Activated B cell treated with CpG ODN at 0.5 μM for 24 hours (primary cell): ENCODE measurements at regions not wholly inside any gene's neighbourhood (a gene's known extent, or its start where the extent isn't known, plus 50 kb on each side); places are given as distances from the start of the nearest gene placed in this dataset.
"Not testable (repeated sequence)": the region's sequence is repeated elsewhere in the genome, so short reads cannot be mapped to it uniquely, and the experiment has no call there.

Source experiments
- ATAC-seq: fragments of 200-7000 bp; cut with Tn5 transposase; one replicate; pipeline ENCODE4 v1.10.0; 2021; ENCODE audit warnings: low read depth, mild to moderate bottlenecking, moderate library complexity
- CTCF ChIA-PET: fragments of 350-600 bp; sonication (Branson Sonifier 250); formaldehyde crosslinking; loops from one replicate; lab custom pipeline; 2021; ENCODE audit warnings: antibody characterized with exemption; lab: Charles Lee
- POLR2A ChIA-PET: fragments of 350-600 bp; sonication (Branson Sonifier 250); formaldehyde crosslinking; loops from one replicate; lab custom pipeline; 2021; ENCODE audit warnings: antibody characterized with exemption; lab: Charles Lee
- DNase-seq: peaks from one replicate; pipeline ENCODE4 v3.0.0; 2022
- H3K27ac Mint-ChIP-seq: one replicate; pipeline ENCODE4 v1.8.0; 2020; ENCODE audit warnings: mixed read lengths
- H3K27me3 Mint-ChIP-seq: one replicate; pipeline ENCODE4 v1.8.0; 2021; ENCODE audit warnings: mixed read lengths
- H3K36me3 Mint-ChIP-seq: one replicate; pipeline ENCODE4 v1.8.0; 2021; ENCODE audit warnings: low read depth, mixed read lengths
- H3K4me1 Mint-ChIP-seq: one replicate; pipeline ENCODE4 v1.8.0; 2021; ENCODE audit warnings: mixed read lengths
- H3K4me3 Mint-ChIP-seq: one replicate; pipeline ENCODE4 v1.8.0; 2020; ENCODE audit warnings: mild to moderate bottlenecking, mixed read lengths
- H3K9me3 Mint-ChIP-seq: one replicate; pipeline ENCODE4 v1.8.0; 2020; ENCODE audit warnings: mixed read lengths
- intact Hi-C: fragments of 100-400 bp; cut with micrococcal nuclease; formaldehyde crosslinking; loops from one replicate; pipeline ENCODE4 v1.15.1; 2024
- TF ChIP-seq, protein P1 (sequence below): fragments of 200-600 bp; IDR thresholded peaks from one replicate; pipeline ENCODE4 v1.8.0; 2022; ENCODE audit warnings: antibody characterized with exemption, mild to moderate bottlenecking

DNA sequence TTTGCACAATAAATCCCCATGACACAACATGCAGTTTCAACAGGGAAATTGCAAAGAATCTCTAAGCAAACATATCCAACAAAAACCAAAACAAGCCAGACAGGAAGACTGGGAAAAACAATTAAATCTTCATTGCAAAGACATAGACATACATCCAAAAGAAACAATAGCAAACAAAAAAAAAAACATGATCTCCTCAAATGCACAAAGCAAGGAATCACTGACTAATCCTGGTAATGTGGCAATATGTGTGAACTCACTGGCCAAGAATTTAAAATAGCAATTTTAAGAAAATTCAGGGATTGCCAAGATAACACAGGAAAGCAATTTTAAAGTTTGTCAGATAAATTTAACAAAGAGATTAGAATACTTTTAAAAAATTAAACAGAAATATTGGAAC lies 520.1 kb upstream of the SMC2 start:
- Mint-ChIP-seq H3K4me1 (no peaks in the 10 kb centered on the region), H3K27me3 (no peaks in the 10 kb centered on the region), H3K36me3 (no peaks in the 10 kb centered on the region), H3K9me3 (peaks cover 7% of the 10 kb centered on the region), H3K27ac (no peak overlapping the region), H3K4me3 (no peak overlapping the region)
- intact Hi-C loops = no loop called here
- CTCF ChIA-PET = no interaction called here
- POLR2A ChIA-PET = no interaction called here
- TF ChIP-seq, protein P1, sequence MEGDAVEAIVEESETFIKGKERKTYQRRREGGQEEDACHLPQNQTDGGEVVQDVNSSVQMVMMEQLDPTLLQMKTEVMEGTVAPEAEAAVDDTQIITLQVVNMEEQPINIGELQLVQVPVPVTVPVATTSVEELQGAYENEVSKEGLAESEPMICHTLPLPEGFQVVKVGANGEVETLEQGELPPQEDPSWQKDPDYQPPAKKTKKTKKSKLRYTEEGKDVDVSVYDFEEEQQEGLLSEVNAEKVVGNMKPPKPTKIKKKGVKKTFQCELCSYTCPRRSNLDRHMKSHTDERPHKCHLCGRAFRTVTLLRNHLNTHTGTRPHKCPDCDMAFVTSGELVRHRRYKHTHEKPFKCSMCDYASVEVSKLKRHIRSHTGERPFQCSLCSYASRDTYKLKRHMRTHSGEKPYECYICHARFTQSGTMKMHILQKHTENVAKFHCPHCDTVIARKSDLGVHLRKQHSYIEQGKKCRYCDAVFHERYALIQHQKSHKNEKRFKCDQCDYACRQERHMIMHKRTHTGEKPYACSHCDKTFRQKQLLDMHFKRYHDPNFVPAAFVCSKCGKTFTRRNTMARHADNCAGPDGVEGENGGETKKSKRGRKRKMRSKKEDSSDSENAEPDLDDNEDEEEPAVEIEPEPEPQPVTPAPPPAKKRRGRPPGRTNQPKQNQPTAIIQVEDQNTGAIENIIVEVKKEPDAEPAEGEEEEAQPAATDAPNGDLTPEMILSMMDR = no peak
- DNase-seq (no peak), ATAC-seq (no peak)

DNA sequence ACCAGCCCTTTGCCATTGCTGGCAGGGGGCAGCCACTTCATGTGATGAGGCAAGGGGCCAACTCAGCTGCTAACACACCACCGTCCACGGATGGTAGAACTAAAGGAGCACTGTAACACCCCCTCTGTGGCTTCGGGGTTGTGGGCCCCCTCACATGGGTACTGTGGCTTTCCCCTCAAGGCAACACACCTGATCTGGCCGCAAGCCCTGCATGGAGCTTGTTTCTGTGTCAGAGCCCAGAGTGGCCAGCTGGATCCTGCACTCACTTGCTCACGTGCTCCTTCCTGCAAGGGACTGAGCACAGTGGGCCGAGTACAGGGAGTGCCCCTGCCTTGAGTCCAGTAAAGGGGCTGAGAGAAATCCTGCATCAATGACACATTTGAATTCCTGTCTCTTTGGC lies 507.4 kb upstream of the SMC2 start:
- POLR2A ChIA-PET = no interaction called here
- no peak overlapping the region for H3K27ac Mint-ChIP-seq

DNA sequence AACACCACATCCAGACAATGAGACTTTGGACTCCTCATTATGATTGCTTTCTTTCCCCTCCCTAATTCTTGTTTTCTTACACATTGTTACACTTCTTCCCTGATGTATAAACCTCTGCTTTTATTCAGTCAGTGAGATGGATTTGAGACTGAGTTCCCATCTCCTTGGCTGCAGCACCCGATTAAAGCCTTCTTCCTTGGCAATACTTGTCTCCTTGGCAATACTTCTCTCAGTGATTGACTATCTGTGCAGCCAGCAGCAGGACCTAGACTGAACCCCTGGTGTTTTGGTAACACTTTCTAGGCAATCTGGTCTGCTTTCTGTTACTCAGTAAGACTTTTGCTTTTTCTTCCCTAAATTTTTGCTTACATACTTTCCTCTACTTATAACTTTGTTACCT lies 492.8 kb upstream of the SMC2 start:
- intact Hi-C loops = no loop called here
- Mint-ChIP-seq H3K4me1 (no peaks in the 10 kb centered on the region), H3K4me3 (no peak overlapping the region), H3K9me3 (peaks cover 6% of the 10 kb centered on the region), H3K36me3 (no peaks in the 10 kb centered on the region), H3K27me3 (no peaks in the 10 kb centered on the region), H3K27ac (no peak overlapping the region)
- CTCF ChIA-PET = no interaction called here
- POLR2A ChIA-PET = no interaction called here
- no peak for ATAC-seq
- no peak for DNase-seq
- TF ChIP-seq, protein P1 = no peak

More for the DNA sequence above, 507.4 kb upstream of the SMC2 start:
- DNase-seq (no peak), ATAC-seq (no peak)
- peaks cover 14% of the 10 kb centered on the region for H3K9me3 Mint-ChIP-seq
- no peaks in the 10 kb centered on the region for H3K4me1 Mint-ChIP-seq
- no peaks in the 10 kb centered on the region for H3K27me3 Mint-ChIP-seq
- CTCF ChIA-PET = no interaction called here
- no peaks in the 10 kb centered on the region for H3K36me3 Mint-ChIP-seq
- no peak overlapping the region for H3K4me3 Mint-ChIP-seq
- TF ChIP-seq, protein P1 = no peak
- intact Hi-C loops = no loop called here

DNA sequence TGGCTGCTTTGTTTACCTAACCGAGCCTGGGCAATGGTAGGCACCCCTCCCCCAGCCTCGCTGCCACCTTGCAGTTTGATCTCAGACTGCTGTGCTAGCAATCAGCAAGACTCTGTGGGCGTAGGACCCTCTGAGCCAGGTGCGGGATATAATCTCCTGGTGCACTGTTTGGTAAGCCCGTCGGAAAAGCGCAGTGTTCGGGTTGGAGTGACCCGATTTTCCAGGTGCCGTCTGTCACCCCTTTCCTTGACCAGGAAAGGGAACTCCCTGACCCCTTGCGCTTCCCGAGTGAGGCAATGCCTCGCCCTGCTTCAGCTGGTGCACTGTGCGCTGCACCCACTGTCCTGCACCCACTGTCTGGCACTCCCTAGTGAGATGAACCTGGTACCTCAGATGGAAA lies 482.2 kb upstream of the SMC2 start:
- H3K4me1 Mint-ChIP-seq, H3K27ac Mint-ChIP-seq, POLR2A ChIA-PET, H3K4me3 Mint-ChIP-seq, H3K27me3 Mint-ChIP-seq, ATAC-seq, DNase-seq, H3K36me3 Mint-ChIP-seq, CTCF ChIA-PET, intact Hi-C loops: not testable (repeated sequence)
- H3K9me3 Mint-ChIP-seq = peaks cover 11% of the 10 kb centered on the region

DNA sequence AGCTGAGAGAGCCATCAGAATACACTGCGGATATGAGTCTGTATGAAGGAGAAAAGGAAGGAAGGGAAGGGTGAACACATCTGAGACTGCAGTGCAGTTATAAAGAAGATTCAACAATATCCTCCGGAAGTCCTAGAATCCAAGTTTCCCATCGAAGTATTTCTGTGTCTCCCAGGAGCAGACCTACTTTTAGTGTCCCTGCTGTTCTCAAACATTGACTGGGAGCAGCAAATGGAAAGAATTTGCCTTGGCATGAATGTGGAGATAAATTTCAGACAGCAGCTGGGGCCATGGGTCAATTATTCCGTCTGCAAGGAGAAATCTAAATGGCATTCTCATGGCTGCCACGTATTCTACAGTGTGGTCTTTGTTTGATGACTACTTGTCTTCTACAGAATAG lies 478.1 kb upstream of the SMC2 start:
- Mint-ChIP-seq H3K36me3 (no peaks in the 10 kb centered on the region), H3K27me3 (no peaks in the 10 kb centered on the region), H3K9me3 (peaks cover 9% of the 10 kb centered on the region), H3K27ac (no peak overlapping the region), H3K4me1 (no peaks in the 10 kb centered on the region), H3K4me3 (no peak overlapping the region)
- intact Hi-C loops = no loop called here
- ChIA-PET CTCF (no interaction called here), POLR2A (no interaction called here)
- no peak for ATAC-seq
- TF ChIP-seq, protein P1 = no peak
- DNase-seq = no peak

DNA sequence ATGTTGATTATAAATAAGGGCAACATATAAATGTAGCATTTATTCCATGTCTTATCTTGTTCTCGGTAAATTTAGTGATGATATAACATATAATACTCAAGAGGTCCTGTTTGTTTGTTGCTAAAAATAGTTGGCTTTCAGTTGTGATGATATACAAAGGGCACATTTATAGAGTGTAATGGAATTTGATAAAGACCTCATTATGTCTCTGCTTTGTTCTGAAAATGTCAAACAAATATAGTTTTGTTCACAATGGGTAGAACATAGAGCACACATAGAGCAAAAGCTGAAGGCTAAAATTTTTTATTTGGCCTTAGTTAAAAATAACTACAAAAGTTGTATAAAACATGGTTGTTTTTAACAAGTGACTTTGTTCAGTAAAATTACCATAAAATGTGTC lies 477.1 kb upstream of the SMC2 start:
- ATAC-seq (no peak), DNase-seq (no peak)
- ChIA-PET POLR2A (no interaction called here), CTCF (no interaction called here)
- Mint-ChIP-seq H3K27ac (no peak overlapping the region), H3K4me1 (no peaks in the 10 kb centered on the region), H3K36me3 (no peaks in the 10 kb centered on the region), H3K4me3 (no peak overlapping the region), H3K27me3 (no peaks in the 10 kb centered on the region), H3K9me3 (peaks cover 11% of the 10 kb centered on the region)
- intact Hi-C loops = no loop called here
- TF ChIP-seq, protein P1 = no peak
